Hematopoietic multipotent progenitor cell treated with erythropoietin and hydrocortisone succinate and interleukin-3 and kit ligand, for 4 days (in vitro differentiated cells): ENCODE measurements at regions not wholly inside any gene's neighbourhood (a gene's known extent, or its start where the extent isn't known, plus 50 kb on each side); places are given as distances from the start of the nearest gene placed in this dataset.

Source experiments
- DNase-seq: peaks from one replicate; pipeline ENCODE4 v3.0.0-alpha.2; 2015

- no peak for DNase-seq
These were observed 927.7 kb upstream of the CDH2 start for GRCh38 chr18:29104671-29105070.

- DNase-seq, result no peak
These were observed 927.3 kb upstream of the CDH2 start for GRCh38 chr18:29104227-29104626.

- DNase-seq, result peak; percentile 78
These were observed 919.3 kb upstream of the CDH2 start for GRCh38 chr18:29096079-29096770.

- DNase-seq, result peak; percentile 45
These were observed 910.8 kb upstream of the CDH2 start for GRCh38 chr18:29087616-29088246.

GRCh38 chr18:29084120-29084519 lies 907.2 kb upstream of the CDH2 start:
- no peak for DNase-seq

GRCh38 chr18:29083545-29083944 lies 906.6 kb upstream of the CDH2 start:
- DNase-seq, result no peak

GRCh38 chr18:29080946-29081345 lies 904.0 kb upstream of the CDH2 start:
- no peak for DNase-seq

- DNase-seq, result no peak
These were observed 901.3 kb upstream of the CDH2 start for GRCh38 chr18:29078273-29078672.

GRCh38 chr18:29077344-29077743 lies 900.4 kb upstream of the CDH2 start:
- no peak for DNase-seq

- DNase-seq, result no peak
These were observed 899.7 kb upstream of the CDH2 start for GRCh38 chr18:29076645-29077044.

- no peak for DNase-seq
These were observed 897.2 kb upstream of the CDH2 start for GRCh38 chr18:29074147-29074546.

- DNase-seq, result no peak
These were observed 894.9 kb upstream of the CDH2 start for GRCh38 chr18:29071869-29072268.

GRCh38 chr18:29063346-29063745 lies 886.4 kb upstream of the CDH2 start:
- DNase-seq, result no peak

- no peak for DNase-seq
These were observed 886.0 kb upstream of the CDH2 start for GRCh38 chr18:29062921-29063320.

- DNase-seq, result no peak
These were observed 883.4 kb upstream of the CDH2 start for GRCh38 chr18:29060349-29060748.

GRCh38 chr18:29057703-29058102 lies 880.8 kb upstream of the CDH2 start:
- DNase-seq, result no peak

GRCh38 chr18:29056800-29057199 lies 879.9 kb upstream of the CDH2 start:
- no peak for DNase-seq

- no peak for DNase-seq
These were observed 865.0 kb upstream of the CDH2 start for GRCh38 chr18:29041976-29042375.

GRCh38 chr18:29034113-29034856 lies 857.4 kb upstream of the CDH2 start:
- no peak for DNase-seq

GRCh38 chr18:29028560-29028959 lies 851.6 kb upstream of the CDH2 start:
- DNase-seq, result no peak

- no peak for DNase-seq
These were observed 842.0 kb upstream of the CDH2 start for GRCh38 chr18:29018976-29019375.

- no peak for DNase-seq
These were observed 836.0 kb upstream of the CDH2 start for GRCh38 chr18:29012883-29013465.

- DNase-seq, result no peak
These were observed 835.4 kb upstream of the CDH2 start for GRCh38 chr18:29012364-29012763.
